DND-41 (cell line): ENCODE measurements at regions not wholly inside any gene's neighbourhood (a gene's known extent, or its start where the extent isn't known, plus 50 kb on each side); places are given as distances from the start of the nearest gene placed in this dataset.

Source experiments
- ATAC-seq: fragments of 200-7000 bp; cut with Tn5 transposase; 3 replicates; pipeline ENCODE4 v1.9.1; 2021; ENCODE audit warnings: low read depth; ENCODE audit not compliant: insufficient read depth
- DNase-seq: peaks from one replicate; pipeline ENCODE4 v3.0.0-alpha.2; 2020
- H2AFZ ChIP-seq: 2 replicates; pipeline ENCODE4 v1.6.0; 2012; ENCODE audit warnings: low read depth, low read length
- H3K27ac ChIP-seq: 2 replicates; pipeline ENCODE4 v1.5.1; 2012; ENCODE audit warnings: low read length, inconsistent platforms
- H3K27me3 ChIP-seq: fragments of 200-600 bp; sonication (generic); 2 replicates; pipeline ENCODE4 v1.6.0; 2012; ENCODE audit warnings: low read length, mild to moderate bottlenecking, inconsistent platforms; ENCODE audit not compliant: insufficient read depth, poor library complexity
- H3K36me3 ChIP-seq: 2 replicates; pipeline ENCODE4 v1.5.1; 2012; ENCODE audit warnings: low read length, inconsistent platforms; ENCODE audit not compliant: insufficient read depth
- H3K4me1 ChIP-seq: 2 replicates; pipeline ENCODE4 v1.5.1; 2012; ENCODE audit warnings: mild to moderate bottlenecking, low read length; ENCODE audit not compliant: insufficient read depth
- H3K4me2 ChIP-seq: 2 replicates; pipeline ENCODE4 v1.6.0; 2012; ENCODE audit warnings: mild to moderate bottlenecking, moderate library complexity, low read length, inconsistent platforms; ENCODE audit not compliant: insufficient read depth
- H3K4me3 ChIP-seq, 2 experiments: fragments of 200-600 bp in 1 of 2; shearing (Covaris generic) in 1 of 2; 2 replicates each; pipeline ENCODE4 v1.5.1; 2012 to 2016; ENCODE audit warnings: inconsistent platforms in 2 of 2, low read length in 2 of 2, mild to moderate bottlenecking in 2 of 2, low read depth in 1 of 2, moderate library complexity in 1 of 2
- H3K79me2 ChIP-seq: 2 replicates; pipeline ENCODE4 v1.6.0; 2012; ENCODE audit warnings: low read length, inconsistent platforms; ENCODE audit not compliant: insufficient read depth
- H3K9ac ChIP-seq: 2 replicates; pipeline ENCODE4 v1.6.0; 2012; ENCODE audit warnings: low read depth, mild to moderate bottlenecking, inconsistent platforms, low read length, moderate library complexity
- H3K9me3 ChIP-seq: 2 replicates; pipeline ENCODE4 v1.5.1; 2012; ENCODE audit warnings: low read length, moderate library complexity, mild to moderate bottlenecking, inconsistent platforms; ENCODE audit not compliant: insufficient read depth, severe bottlenecking
- H4K20me1 ChIP-seq: 2 replicates; pipeline ENCODE4 v1.6.0; 2012; ENCODE audit warnings: low read length; ENCODE audit not compliant: insufficient read depth
- CTCF ChIP-seq: IDR thresholded peaks from 2 replicates; pipeline ENCODE4 v1.5.1; 2012; ENCODE audit warnings: borderline replicate concordance, low read length, moderate library complexity, mild to moderate bottlenecking; ENCODE audit not compliant: poor library complexity, severe bottlenecking; ENCODE audit errors: extremely low read depth
- EZH2 ChIP-seq: IDR thresholded peaks from 3 replicates; pipeline ENCODE4 v1.6.1; 2012; ENCODE audit warnings: borderline replicate concordance, low read depth, mild to moderate bottlenecking, moderate library complexity, low read length, inconsistent platforms; ENCODE audit not compliant: severe bottlenecking

GRCh38 chr12:105850103-105850968 lies 288.4 kb downstream of the NUAK1 start:
- H4K20me1 ChIP-seq = no peaks in the 10 kb centered on the region
- no peak overlapping the region for H3K9ac ChIP-seq
- TF ChIP-seq CTCF (no peak), EZH2 (no peak)
- no peak for DNase-seq
- ATAC-seq = no peak
- no peak overlapping the region for H2AFZ ChIP-seq
- no peaks in the 10 kb centered on the region for H3K36me3 ChIP-seq
- no peaks in the 10 kb centered on the region for H3K4me1 ChIP-seq
- no peak overlapping the region for H3K4me2 ChIP-seq
- H3K27ac ChIP-seq = no peak overlapping the region
- no peaks in the 10 kb centered on the region for H3K9me3 ChIP-seq
- no peaks in the 10 kb centered on the region for H3K27me3 ChIP-seq
- no peaks in the 10 kb centered on the region for H3K79me2 ChIP-seq
- H3K4me3 ChIP-seq = no peak overlapping the region

DNA sequence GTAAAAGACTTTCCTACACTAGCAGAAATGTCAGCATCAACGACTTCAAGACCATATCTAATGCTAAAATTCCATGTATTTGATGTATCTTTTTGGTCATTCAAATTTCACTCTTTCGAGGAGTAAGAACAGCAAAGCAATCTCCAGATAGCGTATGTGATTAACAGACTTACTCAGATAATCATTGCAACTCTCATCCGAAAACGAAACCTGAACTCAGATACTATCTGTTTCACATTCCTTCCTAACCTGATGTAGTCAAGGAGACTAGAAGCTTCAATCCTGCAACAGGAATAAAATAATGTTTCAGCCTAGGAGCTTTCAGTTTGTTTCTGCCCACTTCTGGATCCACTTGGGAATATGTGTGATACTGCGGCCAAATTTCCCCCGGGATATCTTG lies 286.3 kb downstream of the NUAK1 start:
- Histone ChIP-seq H3K4me3 (no peak overlapping the region), H3K9me3 (no peaks in the 10 kb centered on the region), H3K27me3 (no peaks in the 10 kb centered on the region), H4K20me1 (no peaks in the 10 kb centered on the region), H3K4me1 (no peaks in the 10 kb centered on the region), H3K4me2 (no peak overlapping the region), H3K79me2 (no peaks in the 10 kb centered on the region), H3K27ac (no peak overlapping the region), H3K36me3 (no peaks in the 10 kb centered on the region), H2AFZ (no peak overlapping the region), H3K9ac (no peak overlapping the region)
- TF ChIP-seq CTCF = no peak
- TF ChIP-seq EZH2 = no peak
- no peak for ATAC-seq
- no peak for DNase-seq

- Histone ChIP-seq H3K27ac (no peak overlapping the region), H3K9ac (no peak overlapping the region), H3K27me3 (no peaks in the 10 kb centered on the region), H3K79me2 (no peaks in the 10 kb centered on the region), H3K4me1 (no peaks in the 10 kb centered on the region), H3K4me2 (no peak overlapping the region), H3K4me3 (no peak overlapping the region), H2AFZ (no peak overlapping the region), H4K20me1 (no peaks in the 10 kb centered on the region), H3K9me3 (no peaks in the 10 kb centered on the region), H3K36me3 (no peaks in the 10 kb centered on the region)
- DNase-seq (no peak), ATAC-seq (no peak)
- TF ChIP-seq CTCF (no peak), EZH2 (no peak)
Observed at GRCh38 chr12:105852951-105853350, 285.8 kb downstream of the NUAK1 start.

GRCh38 chr12:105854071-105854470 lies 284.7 kb downstream of the NUAK1 start:
- Histone ChIP-seq H2AFZ (no peak overlapping the region), H4K20me1 (no peaks in the 10 kb centered on the region), H3K36me3 (no peaks in the 10 kb centered on the region), H3K27me3 (no peaks in the 10 kb centered on the region), H3K4me1 (no peaks in the 10 kb centered on the region), H3K79me2 (no peaks in the 10 kb centered on the region), H3K9ac (no peak overlapping the region), H3K4me3 (no peak overlapping the region), H3K9me3 (no peaks in the 10 kb centered on the region), H3K27ac (no peak overlapping the region), H3K4me2 (no peak overlapping the region)
- ATAC-seq (no peak), DNase-seq (no peak)
- TF ChIP-seq EZH2 (no peak), CTCF (no peak)
